ENCODE measurements at regions not wholly inside any gene's neighbourhood (a gene's known extent, or its start where the extent isn't known, plus 50 kb on each side); places are given as distances from the start of the nearest gene placed in this dataset.

DNA sequence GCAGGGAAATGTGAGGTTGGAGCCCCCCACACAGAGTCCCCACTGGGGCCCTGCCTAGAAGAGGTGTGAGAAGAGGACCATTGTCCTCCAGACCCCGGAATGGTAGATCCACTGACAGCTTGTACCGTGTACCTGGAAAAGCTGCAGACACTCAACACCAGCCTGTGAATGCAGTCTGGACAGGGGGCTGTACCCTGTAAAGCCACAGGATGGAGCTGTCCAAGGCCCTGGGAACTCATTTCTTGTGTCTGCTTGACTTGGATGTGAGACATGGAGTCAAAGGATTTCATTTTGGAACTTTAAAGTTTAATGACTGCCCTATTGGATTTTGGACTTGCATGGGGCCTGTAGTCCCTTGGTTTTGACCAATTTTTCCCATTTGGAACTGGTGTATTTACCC, 535.0 kb upstream of the MEF2C start:
- no peak for DNase-seq
- Histone ChIP-seq H3K9me3 (peaks cover 0 to under 1% (median 0%) of the 10 kb centered on the region in 4 donors), H3K4me1 (no peaks in the 10 kb centered on the region), H3K4me3 (no peak overlapping the region), H3K36me3 (no peaks in the 10 kb centered on the region), H3K27me3 (no peaks in the 10 kb centered on the region), H3K27ac (no peak overlapping the region)
- intact Hi-C loops (cut with DNase I; ENCODE audit: low total_unique reads) = no loop called here
- 70 to 95% (median 93%) methylated on average over 2 of the region's 2 CpGs for WGBS, 5 donors
- TF ChIP-seq, protein P1, sequence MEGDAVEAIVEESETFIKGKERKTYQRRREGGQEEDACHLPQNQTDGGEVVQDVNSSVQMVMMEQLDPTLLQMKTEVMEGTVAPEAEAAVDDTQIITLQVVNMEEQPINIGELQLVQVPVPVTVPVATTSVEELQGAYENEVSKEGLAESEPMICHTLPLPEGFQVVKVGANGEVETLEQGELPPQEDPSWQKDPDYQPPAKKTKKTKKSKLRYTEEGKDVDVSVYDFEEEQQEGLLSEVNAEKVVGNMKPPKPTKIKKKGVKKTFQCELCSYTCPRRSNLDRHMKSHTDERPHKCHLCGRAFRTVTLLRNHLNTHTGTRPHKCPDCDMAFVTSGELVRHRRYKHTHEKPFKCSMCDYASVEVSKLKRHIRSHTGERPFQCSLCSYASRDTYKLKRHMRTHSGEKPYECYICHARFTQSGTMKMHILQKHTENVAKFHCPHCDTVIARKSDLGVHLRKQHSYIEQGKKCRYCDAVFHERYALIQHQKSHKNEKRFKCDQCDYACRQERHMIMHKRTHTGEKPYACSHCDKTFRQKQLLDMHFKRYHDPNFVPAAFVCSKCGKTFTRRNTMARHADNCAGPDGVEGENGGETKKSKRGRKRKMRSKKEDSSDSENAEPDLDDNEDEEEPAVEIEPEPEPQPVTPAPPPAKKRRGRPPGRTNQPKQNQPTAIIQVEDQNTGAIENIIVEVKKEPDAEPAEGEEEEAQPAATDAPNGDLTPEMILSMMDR (IDR thresholded peaks at IDR 0.05) = no peak
- TF ChIP-seq EP300 (IDR thresholded peaks at IDR 0.05) (no peak), POLR2A (IDR thresholded peaks at IDR 0.05) (no peak), POLR2AphosphoS5 (IDR thresholded peaks at IDR 0.05) (no peak)

DNA sequence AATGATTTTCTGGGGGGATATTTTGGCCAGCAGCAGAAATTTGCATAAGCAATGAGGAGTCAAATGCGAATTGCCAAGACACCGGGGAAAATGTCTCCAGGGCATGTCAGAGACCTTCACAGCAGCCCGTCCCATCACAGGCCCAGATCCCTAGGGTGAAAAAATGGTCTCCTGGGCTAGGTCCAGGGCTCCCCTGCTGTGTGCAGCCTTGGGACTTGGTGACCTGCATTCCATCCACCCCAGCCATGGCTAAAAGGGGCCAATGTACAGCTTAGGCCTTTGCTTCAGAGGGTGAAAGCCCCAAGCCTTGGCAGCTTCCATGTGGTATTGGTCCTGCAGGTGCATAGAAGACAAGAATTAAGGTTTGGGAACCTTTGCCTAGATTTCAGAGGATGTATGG, 534.5 kb upstream of the MEF2C start:
- Histone ChIP-seq H3K27ac (no peak overlapping the region), H3K36me3 (no peaks in the 10 kb centered on the region), H3K27me3 (no peaks in the 10 kb centered on the region), H3K9me3 (peaks cover 0 to 3% (median 0%) of the 10 kb centered on the region in 4 donors), H3K4me1 (no peaks in the 10 kb centered on the region), H3K4me3 (no peak overlapping the region)
- 87 to 95% (median 90%) methylated on average over 3 of the region's 3 CpGs for whole genome bisulfite sequencing, 5 donors
- TF ChIP-seq EP300 (IDR thresholded peaks at IDR 0.05) = no peak
- TF ChIP-seq POLR2AphosphoS5 (IDR thresholded peaks at IDR 0.05) = no peak
- intact Hi-C loops (cut with DNase I; ENCODE audit: low total_unique reads) = no loop called here
- no peak for DNase-seq

DNA sequence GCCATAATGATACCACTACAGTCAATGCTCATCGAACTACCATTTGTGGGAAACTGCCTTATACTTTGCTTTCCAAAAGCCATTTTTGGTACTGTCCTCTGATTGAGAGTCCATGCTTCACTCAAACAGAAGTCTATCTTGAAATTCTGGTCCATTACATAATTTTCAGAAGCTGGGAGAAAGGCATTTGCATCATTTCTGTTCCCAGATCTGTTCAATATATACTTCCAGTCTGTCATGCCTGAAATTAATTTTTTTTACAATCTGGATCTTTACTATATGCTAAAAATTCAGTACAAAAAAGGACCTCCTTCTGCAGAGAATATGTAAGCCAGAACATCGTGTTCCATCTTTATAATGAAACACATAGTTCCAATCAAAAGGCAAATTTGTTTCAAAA, 528.9 kb upstream of the MEF2C start:
- 77 to 92% (median 90%) methylated on average over 2 of the region's 2 CpGs for WGBS, 5 donors
- no peak for DNase-seq
- Histone ChIP-seq H3K27ac (no peak overlapping the region), H3K36me3 (no peaks in the 10 kb centered on the region), H3K9me3 (peaks cover 0 to 3% (median 0%) of the 10 kb centered on the region in 4 donors), H3K4me3 (no peak overlapping the region), H3K4me1 (no peaks in the 10 kb centered on the region), H3K27me3 (no peaks in the 10 kb centered on the region)
- no peak for TF ChIP-seq EP300 (IDR thresholded peaks at IDR 0.05)
- TF ChIP-seq, protein P1 (IDR thresholded peaks at IDR 0.05) = no peak
- no peak for TF ChIP-seq POLR2AphosphoS5 (IDR thresholded peaks at IDR 0.05)
- TF ChIP-seq POLR2A (IDR thresholded peaks at IDR 0.05) = no peak
- intact Hi-C loops (cut with DNase I; ENCODE audit: low total_unique reads) = no loop called here

DNA sequence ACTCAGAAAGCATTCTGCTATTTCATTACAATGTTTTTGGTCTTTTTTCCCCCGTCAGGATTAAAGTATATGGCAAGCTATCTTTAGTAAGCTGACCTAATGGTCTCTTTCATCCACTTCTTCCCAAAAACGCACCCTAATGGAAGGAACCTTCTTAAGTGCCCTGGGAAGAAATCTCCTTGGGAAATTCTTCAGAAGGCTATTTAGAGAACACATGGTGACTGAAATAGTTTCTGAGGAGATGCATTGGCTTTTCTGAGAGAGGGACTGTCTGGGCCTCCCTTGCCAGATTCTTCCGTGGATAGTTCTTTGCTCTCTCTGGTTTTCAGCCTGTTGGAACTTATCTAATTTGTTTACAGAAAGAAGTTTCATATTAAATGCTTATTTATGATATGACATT, 524.1 kb upstream of the MEF2C start:
- Histone ChIP-seq H3K36me3 (no peaks in the 10 kb centered on the region), H3K27ac (no peak overlapping the region), H3K4me3 (no peak overlapping the region), H3K27me3 (no peaks in the 10 kb centered on the region), H3K9me3 (no peaks in the 10 kb centered on the region), H3K4me1 (no peaks in the 10 kb centered on the region)
- intact Hi-C loops (cut with DNase I; ENCODE audit: low total_unique reads) = no loop called here
- TF ChIP-seq, protein P1 (IDR thresholded peaks at IDR 0.05) = no peak
- no peak for TF ChIP-seq POLR2A (IDR thresholded peaks at IDR 0.05)
- WGBS, 5 donors = 44 to 71% (median 67%) methylated on average over 3 of the region's 3 CpGs
- DNase-seq = peak in 1 of 2 donors; percentile 22

DNA sequence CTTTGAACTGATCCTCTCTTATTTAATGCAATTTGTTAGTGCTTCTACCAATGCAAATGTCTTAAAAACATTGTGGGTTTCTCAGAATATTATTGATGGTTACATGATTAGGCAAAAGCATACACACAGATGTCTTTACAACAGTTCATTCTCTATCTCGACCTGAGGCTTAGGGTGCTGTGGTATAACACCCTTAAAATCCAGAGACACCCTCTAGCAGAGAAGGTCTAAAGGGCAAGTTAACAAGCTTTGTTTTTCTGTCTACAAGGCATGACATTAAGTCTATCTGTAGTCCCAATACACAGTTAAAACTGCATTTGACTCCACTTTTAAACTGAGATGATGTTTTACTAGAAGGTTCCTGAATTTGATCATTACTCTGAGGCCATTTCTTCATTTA, 518.7 kb upstream of the MEF2C start:
- no peak for DNase-seq
- no peaks in the 10 kb centered on the region for H3K27me3 ChIP-seq
- no peaks in the 10 kb centered on the region for H3K36me3 ChIP-seq
- TF ChIP-seq, protein P1 (IDR thresholded peaks at IDR 0.05) = no peak
- TF ChIP-seq POLR2AphosphoS5 (IDR thresholded peaks at IDR 0.05) = no peak
- TF ChIP-seq EP300 (IDR thresholded peaks at IDR 0.05) = no peak
- TF ChIP-seq POLR2A (IDR thresholded peaks at IDR 0.05) = no peak
- intact Hi-C loops (cut with DNase I; ENCODE audit: low total_unique reads) = no loop called here
- no peaks in the 10 kb centered on the region for H3K9me3 ChIP-seq
- WGBS, 5 donors = 48 to 79% (median 68%) methylated on average over 1 of the region's 1 CpG
- H3K27ac ChIP-seq = no peak overlapping the region
- H3K4me3 ChIP-seq = no peak overlapping the region
- H3K4me1 ChIP-seq = no peaks in the 10 kb centered on the region

Data from stomach (tissue), 8 donors.